Activated CD4-positive, alpha-beta T cell treated with anti-CD3 and anti-CD28 coated beads, Interleukin-2, amount 50 U/mL, for 4 hours (primary cell): ENCODE measurements at regions not wholly inside any gene's neighbourhood (a gene's known extent, or its start where the extent isn't known, plus 50 kb on each side); places are given as distances from the start of the nearest gene placed in this dataset.

Experiments
- DNase-seq, 2 experiments: peaks; one replicate each; pipeline ENCODE4 v3.0.0-alpha.2; 2020

GRCh38 chr13:44101347-44102083 is 221.8 kb downstream of the LACC1 start:
- no peak for DNase-seq

- no peak for DNase-seq
Measured at GRCh38 chr13:44103429-44104196, 223.9 kb downstream of the LACC1 start.

GRCh38 chr13:44104197-44104490 is 224.4 kb downstream of the LACC1 start:
- no peak for DNase-seq

GRCh38 chr13:44104969-44105368 is 225.3 kb downstream of the LACC1 start:
- DNase-seq, result no peak

- no peak for DNase-seq
Measured at GRCh38 chr13:44106266-44107152, 226.8 kb downstream of the LACC1 start.

GRCh38 chr13:44107357-44108121 is 227.8 kb downstream of the LACC1 start:
- no peak for DNase-seq

- no peak for DNase-seq
Measured at GRCh38 chr13:44108331-44108858, 228.7 kb downstream of the LACC1 start.

GRCh38 chr13:44110091-44110621 is 230.5 kb downstream of the LACC1 start:
- no peak for DNase-seq

- DNase-seq, result no peak
Measured at GRCh38 chr13:44111701-44112100, 232.0 kb downstream of the LACC1 start.

GRCh38 chr13:44112700-44113329 is 233.1 kb downstream of the LACC1 start:
- no peak for DNase-seq

GRCh38 chr13:44116562-44117332 is 237.0 kb downstream of the LACC1 start:
- DNase-seq, result no peak

- DNase-seq, result no peak
Measured at GRCh38 chr13:44117351-44117750, 237.6 kb downstream of the LACC1 start.

- DNase-seq, result no peak
Measured at GRCh38 chr13:44117816-44118215, 238.1 kb downstream of the LACC1 start.

GRCh38 chr13:44118881-44119280 is 239.2 kb downstream of the LACC1 start:
- DNase-seq, result no peak

- no peak for DNase-seq
Measured at GRCh38 chr13:44120043-44120442, 240.3 kb downstream of the LACC1 start.

GRCh38 chr13:44120849-44121755 is 241.4 kb downstream of the LACC1 start:
- DNase-seq, result no peak

GRCh38 chr13:44124352-44124751 is 244.6 kb downstream of the LACC1 start:
- no peak for DNase-seq

GRCh38 chr13:44125943-44126469 is 246.3 kb downstream of the LACC1 start:
- DNase-seq, result no peak

GRCh38 chr13:44128552-44129001 is 245.0 kb upstream of the SERP2 start:
- no peak for DNase-seq
